HG03558 (cell line): ENCODE measurements at regions not wholly inside any gene's neighbourhood (a gene's known extent, or its start where the extent isn't known, plus 50 kb on each side); places are given as distances from the start of the nearest gene placed in this dataset.

ENCODE experiments used
- ATAC-seq: cut with Tn5 transposase; IDR thresholded peaks from one replicate; pipeline ENCODE4 v1.9.1; 2021; ENCODE audit warnings: moderate number of reproducible peaks; ENCODE audit not compliant: unreplicated experiment; ENCODE audit errors: extremely low read depth

GRCh38 chr7:80974396-80975358 is 55.8 kb upstream of the SEMA3C start:
- ATAC-seq: no peak

GRCh38 chr7:80971225-80971624 is 52.4 kb upstream of the SEMA3C start:
- no peak for ATAC-seq
